ENCODE measurements at regions not wholly inside any gene's neighbourhood (a gene's known extent, or its start where the extent isn't known, plus 50 kb on each side); places are given as distances from the start of the nearest gene placed in this dataset.
"Not testable (repeated sequence)": the region's sequence is repeated elsewhere in the genome, so short reads cannot be mapped to it uniquely, and the experiment has no call there.

GRCh38 chr22:22713416-22713815 lies 69.0 kb downstream of the GGTLC2 start:
- no peak for DNase-seq
- in situ Hi-C loops (cut with HindIII; ENCODE audit: low pct_ligation_motif_present, low pct_unique_long_range_greater_than_20kb, low sequenced_read_pairs) = no loop called here

GRCh38 chr22:22714600-22715335 lies 70.4 kb downstream of the GGTLC2 start:
- in situ Hi-C loops (cut with HindIII; ENCODE audit: low pct_ligation_motif_present, low pct_unique_long_range_greater_than_20kb, low sequenced_read_pairs) = no loop called here
- DNase-seq = no peak

- DNase-seq = no peak
- in situ Hi-C loops (cut with HindIII; ENCODE audit: low pct_ligation_motif_present, low pct_unique_long_range_greater_than_20kb, low sequenced_read_pairs) = no loop called here
Measured at GRCh38 chr22:22716136-22716665, 71.8 kb downstream of the GGTLC2 start.

GRCh38 chr22:22717664-22718063 lies 73.2 kb downstream of the GGTLC2 start:
- no peak for DNase-seq
- in situ Hi-C loops (cut with HindIII; ENCODE audit: low pct_ligation_motif_present, low pct_unique_long_range_greater_than_20kb, low sequenced_read_pairs) = no loop called here

- peak; percentile 59 for DNase-seq
- in situ Hi-C loops (cut with HindIII; ENCODE audit: low pct_ligation_motif_present, low pct_unique_long_range_greater_than_20kb, low sequenced_read_pairs) = no loop called here
Measured at GRCh38 chr22:22720201-22720723, 75.8 kb downstream of the GGTLC2 start.

- in situ Hi-C loops (cut with HindIII; ENCODE audit: low pct_ligation_motif_present, low pct_unique_long_range_greater_than_20kb, low sequenced_read_pairs) = no loop called here
- no peak for DNase-seq
Measured at GRCh38 chr22:22720724-22721261, 76.4 kb downstream of the GGTLC2 start.

- peak; percentile 18 for DNase-seq
Measured at GRCh38 chr22:22721681-22722354, 77.4 kb downstream of the GGTLC2 start.

GRCh38 chr22:22728382-22728781 lies 84.0 kb downstream of the GGTLC2 start:
- in situ Hi-C loops (cut with HindIII; ENCODE audit: low pct_ligation_motif_present, low pct_unique_long_range_greater_than_20kb, low sequenced_read_pairs) = no loop called here
- no peak for DNase-seq

More at GRCh38 chr22:22721681-22722354, 77.4 kb downstream of the GGTLC2 start:
- in situ Hi-C loops (cut with HindIII; ENCODE audit: low pct_ligation_motif_present, low pct_unique_long_range_greater_than_20kb, low sequenced_read_pairs) = no loop called here

- no peak for DNase-seq
- in situ Hi-C loops (cut with HindIII; ENCODE audit: low pct_ligation_motif_present, low pct_unique_long_range_greater_than_20kb, low sequenced_read_pairs) = no loop called here
Measured at GRCh38 chr22:22730655-22731373, 86.4 kb downstream of the GGTLC2 start.

- DNase-seq = no peak
- in situ Hi-C loops (cut with HindIII; ENCODE audit: low pct_ligation_motif_present, low pct_unique_long_range_greater_than_20kb, low sequenced_read_pairs) = no loop called here
Measured at GRCh38 chr22:22731374-22731676, 86.9 kb downstream of the GGTLC2 start.

GRCh38 chr22:22733006-22733405 lies 88.6 kb downstream of the GGTLC2 start:
- in situ Hi-C loops (cut with HindIII; ENCODE audit: low pct_ligation_motif_present, low pct_unique_long_range_greater_than_20kb, low sequenced_read_pairs) = not testable (repeated sequence)

GRCh38 chr22:22733881-22734373 lies 89.5 kb downstream of the GGTLC2 start:
- in situ Hi-C loops (cut with HindIII; ENCODE audit: low pct_ligation_motif_present, low pct_unique_long_range_greater_than_20kb, low sequenced_read_pairs) = no loop called here
- DNase-seq = no peak

More at GRCh38 chr22:22733006-22733405, 88.6 kb downstream of the GGTLC2 start:
- DNase-seq = not testable (repeated sequence)

- DNase-seq; in situ Hi-C loops (cut with HindIII; ENCODE audit: low pct_ligation_motif_present, low pct_unique_long_range_greater_than_20kb, low sequenced_read_pairs): not testable (repeated sequence)
Measured at GRCh38 chr22:22734395-22735272, 90.2 kb downstream of the GGTLC2 start.

GRCh38 chr22:22735276-22735675 lies 90.9 kb downstream of the GGTLC2 start:
- DNase-seq; in situ Hi-C loops (cut with HindIII; ENCODE audit: low pct_ligation_motif_present, low pct_unique_long_range_greater_than_20kb, low sequenced_read_pairs): not testable (repeated sequence)

GRCh38 chr22:22735695-22736611 lies 91.5 kb downstream of the GGTLC2 start:
- in situ Hi-C loops (cut with HindIII; ENCODE audit: low pct_ligation_motif_present, low pct_unique_long_range_greater_than_20kb, low sequenced_read_pairs) = no loop called here
- DNase-seq = no peak

GRCh38 chr22:22737590-22737989 lies 93.2 kb downstream of the GGTLC2 start:
- no peak for DNase-seq
- in situ Hi-C loops (cut with HindIII; ENCODE audit: low pct_ligation_motif_present, low pct_unique_long_range_greater_than_20kb, low sequenced_read_pairs) = no loop called here

All from ACHN (cell line).